ENCODE measurements at regions not wholly inside any gene's neighbourhood (a gene's known extent, or its start where the extent isn't known, plus 50 kb on each side); places are given as distances from the start of the nearest gene placed in this dataset.

DNA sequence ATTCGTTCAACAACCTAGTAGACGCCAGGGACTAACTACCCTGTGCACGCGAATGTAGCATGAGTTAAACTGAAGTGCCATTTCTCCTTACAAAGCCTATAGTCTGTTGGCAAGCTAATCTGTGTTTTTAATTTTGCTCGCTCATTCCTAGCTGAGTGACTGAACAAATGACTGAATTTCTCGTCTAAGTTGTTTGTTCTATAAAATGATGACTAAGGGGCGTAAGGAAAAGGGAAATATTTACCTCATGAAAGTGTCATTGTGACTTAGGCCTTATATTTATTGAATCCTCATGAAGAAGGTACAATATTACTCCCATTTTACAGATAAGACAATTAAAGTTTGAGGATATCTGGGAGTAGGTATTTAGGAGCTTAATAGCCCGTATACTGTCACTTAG is 818.3 kb upstream of the ALCAM start:
- TF ChIP-seq, protein P1, sequence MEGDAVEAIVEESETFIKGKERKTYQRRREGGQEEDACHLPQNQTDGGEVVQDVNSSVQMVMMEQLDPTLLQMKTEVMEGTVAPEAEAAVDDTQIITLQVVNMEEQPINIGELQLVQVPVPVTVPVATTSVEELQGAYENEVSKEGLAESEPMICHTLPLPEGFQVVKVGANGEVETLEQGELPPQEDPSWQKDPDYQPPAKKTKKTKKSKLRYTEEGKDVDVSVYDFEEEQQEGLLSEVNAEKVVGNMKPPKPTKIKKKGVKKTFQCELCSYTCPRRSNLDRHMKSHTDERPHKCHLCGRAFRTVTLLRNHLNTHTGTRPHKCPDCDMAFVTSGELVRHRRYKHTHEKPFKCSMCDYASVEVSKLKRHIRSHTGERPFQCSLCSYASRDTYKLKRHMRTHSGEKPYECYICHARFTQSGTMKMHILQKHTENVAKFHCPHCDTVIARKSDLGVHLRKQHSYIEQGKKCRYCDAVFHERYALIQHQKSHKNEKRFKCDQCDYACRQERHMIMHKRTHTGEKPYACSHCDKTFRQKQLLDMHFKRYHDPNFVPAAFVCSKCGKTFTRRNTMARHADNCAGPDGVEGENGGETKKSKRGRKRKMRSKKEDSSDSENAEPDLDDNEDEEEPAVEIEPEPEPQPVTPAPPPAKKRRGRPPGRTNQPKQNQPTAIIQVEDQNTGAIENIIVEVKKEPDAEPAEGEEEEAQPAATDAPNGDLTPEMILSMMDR (IDR thresholded peaks at IDR 0.05): no peak
- TF ChIP-seq EZH2 (IDR thresholded peaks at IDR 0.05): no peak

Measured in neural progenitor cell (in vitro differentiated cells).